UCSD-AML1 (cell line): ENCODE measurements at regions not wholly inside any gene's neighbourhood (a gene's known extent, or its start where the extent isn't known, plus 50 kb on each side); places are given as distances from the start of the nearest gene placed in this dataset.

Experiments
- DNase-seq: peaks from one replicate; lab custom pipeline; 2025; ENCODE audit not compliant: unreplicated experiment; lab: John Stamatoyannopoulos, UW

DNA sequence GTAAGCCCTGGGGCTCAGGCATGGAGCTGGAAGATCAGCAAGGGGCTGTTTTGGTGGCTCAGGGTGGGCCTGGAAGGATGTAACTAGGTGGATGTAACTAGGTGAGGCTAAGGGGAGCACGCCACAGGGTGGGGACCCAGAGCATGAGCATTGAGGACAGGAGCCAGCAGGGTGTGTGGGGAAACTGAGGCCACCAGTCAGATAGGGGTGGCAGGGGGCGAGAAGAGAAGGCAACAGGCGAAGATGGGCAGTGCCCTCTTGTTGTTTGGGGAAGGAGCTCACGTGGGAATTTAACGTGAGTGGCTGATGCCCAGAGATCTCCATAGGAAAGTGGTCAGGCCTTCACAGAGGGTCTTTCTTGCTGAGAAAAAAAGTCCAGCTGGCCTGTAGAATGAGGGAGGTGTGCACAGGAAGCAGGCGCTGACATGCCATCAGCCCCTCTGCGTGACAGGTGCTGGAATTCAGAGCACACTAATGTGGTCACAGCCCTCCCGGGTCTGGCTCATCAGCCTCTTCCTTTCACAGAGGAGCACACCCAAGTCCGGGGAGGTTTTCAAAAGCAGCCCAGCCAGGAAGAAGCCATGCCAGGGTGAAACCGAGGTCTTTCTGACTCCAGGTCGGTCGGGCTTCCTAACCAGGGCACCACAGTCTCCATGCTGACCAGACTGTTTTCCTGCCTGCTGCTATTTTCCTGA lies 54.6 kb upstream of the PAX6 start:
- no peak for DNase-seq

DNA sequence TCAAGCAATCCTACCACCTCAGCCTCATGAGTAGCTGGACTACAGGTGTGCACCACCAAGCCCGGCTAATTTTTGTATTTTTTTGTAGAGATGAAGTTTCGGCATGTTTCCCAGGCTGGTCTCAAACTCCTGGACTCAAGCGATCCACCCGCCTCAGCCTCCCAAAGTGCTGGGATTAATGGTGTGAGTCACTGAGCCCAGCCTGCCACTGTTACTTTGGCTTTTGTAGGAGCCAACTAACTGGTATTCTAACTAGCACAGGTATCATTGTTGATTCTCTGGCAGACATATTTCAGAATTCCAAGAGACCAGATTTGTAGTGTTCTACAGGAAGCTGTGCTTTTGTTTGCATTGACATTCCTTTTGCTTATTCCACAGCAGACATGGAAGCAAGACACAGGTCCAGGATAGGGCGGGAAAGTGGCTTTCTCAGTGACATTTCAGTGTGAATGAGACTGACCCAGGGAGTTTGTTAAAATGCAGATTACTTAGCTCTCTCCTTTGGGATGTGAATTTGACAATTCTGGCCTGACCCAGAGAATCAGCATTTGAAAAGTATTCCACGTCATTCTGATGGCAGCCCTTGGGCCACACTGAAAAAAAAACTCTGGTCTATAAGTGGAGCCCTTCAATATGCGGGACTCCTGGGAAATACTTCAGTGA lies 52.2 kb upstream of the PAX6 start:
- no peak for DNase-seq

DNA sequence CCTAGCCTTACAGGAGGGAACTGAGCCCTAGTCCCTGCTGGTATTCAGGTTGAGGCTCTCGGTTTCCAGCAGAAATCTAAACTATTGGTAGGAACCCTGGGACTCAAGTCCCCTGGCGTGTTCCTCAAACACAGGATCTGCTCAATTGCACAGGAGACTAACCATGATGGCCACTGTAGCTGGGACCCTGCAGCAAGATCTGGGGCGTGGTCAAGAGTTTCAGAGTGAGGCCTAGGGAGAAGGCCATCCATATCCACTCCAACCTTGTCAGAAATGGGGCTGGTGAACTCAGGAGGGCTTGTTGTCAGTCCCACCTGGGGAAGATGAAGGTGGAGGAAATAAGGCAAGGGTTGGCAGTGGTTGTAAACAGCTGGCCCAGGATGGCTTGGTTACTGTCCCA lies 49.9 kb upstream of the PAX6 start:
- DNase-seq = no peak
